DMS 273 (cell line): ENCODE measurements at regions not wholly inside any gene's neighbourhood (a gene's known extent, or its start where the extent isn't known, plus 50 kb on each side); places are given as distances from the start of the nearest gene placed in this dataset.

ENCODE experiments used
- DNase-seq: peaks from one replicate; lab custom pipeline; 2025; ENCODE audit not compliant: unreplicated experiment; lab: John Stamatoyannopoulos, UW

DNA sequence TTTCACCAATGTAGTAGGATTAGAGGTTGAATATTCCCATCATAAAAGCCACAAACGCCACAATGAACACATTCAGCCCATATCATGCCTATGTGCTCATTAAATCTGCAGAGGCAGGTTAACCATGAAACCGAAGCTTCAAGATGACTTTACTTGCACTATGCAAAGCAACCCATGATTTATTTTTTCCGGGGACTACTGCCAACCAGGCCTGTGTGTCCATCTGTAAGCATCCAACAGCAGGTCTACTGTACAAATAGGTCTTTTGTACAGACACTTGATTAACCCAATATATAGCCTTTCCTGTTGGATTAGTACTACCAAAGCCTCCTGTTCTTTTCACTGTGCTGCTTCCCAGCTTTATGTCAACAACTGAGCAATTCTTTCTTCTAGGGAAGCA is 104.9 kb upstream of the CDH10 start:
- no peak for DNase-seq

DNA sequence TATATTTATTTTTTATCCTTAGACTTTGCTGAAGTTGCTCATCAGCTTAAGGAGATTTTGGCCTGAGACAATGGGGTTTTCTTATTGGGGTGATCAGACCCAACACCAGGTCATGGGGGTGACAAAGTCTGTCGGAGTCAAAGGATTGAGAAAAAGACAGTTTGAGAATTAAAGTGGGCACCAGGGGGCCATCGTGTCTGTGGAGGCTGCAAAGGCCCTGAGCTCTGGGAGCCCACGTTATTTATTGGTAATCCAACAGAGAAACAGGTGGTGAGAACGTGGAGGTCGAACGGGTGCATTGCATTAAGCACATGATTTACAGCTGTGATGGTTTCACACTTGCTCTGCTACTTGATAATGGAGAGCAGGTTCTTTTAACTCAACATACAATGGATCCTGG is 102.5 kb upstream of the CDH10 start:
- no peak for DNase-seq

DNA sequence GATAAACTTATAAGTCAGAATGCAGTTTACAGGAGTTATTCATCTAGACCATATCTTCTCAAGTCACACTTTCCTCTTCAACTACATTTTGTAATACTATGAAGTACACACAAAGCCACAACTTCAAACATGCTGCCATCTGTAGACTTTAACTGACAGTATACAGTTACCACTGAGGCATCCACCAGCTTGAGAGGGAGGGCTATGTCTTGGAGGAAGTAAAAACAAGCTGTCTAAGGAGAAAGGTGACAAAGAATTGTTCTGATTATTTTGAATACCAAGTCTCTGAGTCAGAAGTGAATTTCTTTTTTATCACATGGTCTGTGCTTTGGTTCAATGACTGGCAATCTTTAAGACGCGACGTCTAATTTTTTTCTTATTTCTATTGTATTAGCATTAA is 97.6 kb upstream of the CDH10 start:
- DNase-seq = no peak

DNA sequence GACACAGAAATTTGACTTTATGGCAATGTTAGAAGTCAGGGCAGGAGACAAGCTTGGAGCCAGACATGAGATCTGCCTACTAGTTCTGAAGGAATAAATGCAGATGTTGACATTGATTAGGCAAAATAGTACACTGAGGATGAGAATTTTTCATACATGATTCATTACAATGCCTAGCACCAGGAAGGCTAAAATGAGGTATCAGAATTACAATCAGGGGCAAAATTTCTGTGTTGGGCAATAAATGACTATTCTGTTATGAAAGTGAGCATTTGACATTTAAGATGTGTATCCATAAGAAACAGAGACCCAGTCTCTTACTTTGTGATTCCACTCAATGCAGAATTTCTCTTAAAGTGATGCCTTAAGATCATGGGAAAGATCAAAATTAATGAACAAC is 92.4 kb upstream of the CDH10 start:
- no peak for DNase-seq

DNA sequence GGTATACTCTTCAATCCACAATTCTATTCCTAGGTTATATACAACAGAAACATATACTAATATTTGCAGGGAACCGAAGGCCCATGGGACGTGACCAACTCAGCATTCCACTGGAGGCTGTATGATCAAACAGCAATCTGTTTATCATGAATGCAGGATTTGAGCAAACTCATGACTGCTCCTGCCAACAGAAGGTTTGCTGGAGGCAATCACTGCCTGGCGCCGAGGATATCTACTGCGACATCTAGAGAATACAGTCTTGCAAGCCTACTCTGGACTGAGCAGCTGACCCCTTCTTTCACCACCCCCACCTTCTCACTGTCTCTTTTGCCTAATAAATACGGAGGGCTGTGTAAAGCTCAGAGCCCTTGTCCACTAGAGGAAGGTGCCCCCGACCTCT is 90.5 kb upstream of the CDH10 start:
- DNase-seq = no peak

DNA sequence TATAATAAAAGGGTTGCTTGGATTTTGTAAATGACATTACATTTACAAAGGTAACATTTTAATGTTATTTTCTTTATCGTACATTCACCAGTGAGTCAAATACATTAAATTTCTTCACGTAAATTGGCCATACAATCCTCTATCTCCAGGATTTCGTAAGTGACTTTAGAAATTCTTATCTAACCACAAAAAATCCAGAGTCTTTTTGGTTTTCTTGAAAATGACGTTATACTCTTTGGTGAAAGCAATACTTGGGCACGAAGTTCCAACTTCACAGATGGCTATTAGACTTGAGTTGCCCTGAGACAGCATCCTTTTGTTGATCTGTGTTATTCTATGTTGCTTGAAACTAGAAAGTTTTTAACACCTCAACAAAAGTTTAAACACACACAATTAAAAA is 87.4 kb upstream of the CDH10 start:
- DNase-seq = no peak

DNA sequence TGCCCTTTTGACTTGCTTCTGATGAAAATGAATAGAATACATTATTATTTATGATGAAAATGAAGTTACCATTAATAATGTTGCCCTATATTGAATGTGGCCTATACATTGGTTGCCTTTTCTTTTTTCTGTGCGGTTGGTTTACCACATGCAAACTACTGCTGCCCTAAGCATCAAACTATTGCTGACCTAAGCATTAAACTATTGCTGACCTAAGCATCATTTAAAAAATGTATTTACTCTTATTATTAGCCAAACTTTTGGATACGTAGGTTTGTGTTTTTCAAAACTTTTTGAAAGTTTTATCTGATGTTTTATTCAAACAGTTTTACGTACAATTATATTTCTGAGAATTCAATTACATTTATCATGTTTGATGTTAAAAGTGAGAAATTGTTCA is 76.0 kb upstream of the CDH10 start:
- no peak for DNase-seq

DNA sequence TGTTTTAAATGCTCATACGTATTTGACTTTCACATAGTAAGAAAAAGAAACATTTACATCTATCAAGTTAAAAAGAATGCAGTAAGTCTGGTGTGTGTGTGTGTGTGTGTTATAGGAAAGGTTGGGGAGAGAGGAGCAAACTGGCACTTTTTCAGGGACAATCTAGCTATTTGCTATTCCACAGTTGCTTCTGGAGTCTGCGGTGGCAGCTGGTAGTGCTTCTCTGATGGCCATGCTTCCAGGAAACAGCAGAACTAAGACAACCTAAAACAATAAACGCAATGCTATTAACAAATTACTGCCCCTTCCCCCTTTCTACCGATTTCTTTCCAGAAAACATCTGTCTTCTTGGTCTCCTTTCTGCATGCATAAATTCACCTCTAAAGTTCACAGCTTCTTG is 70.0 kb upstream of the CDH10 start:
- no peak for DNase-seq

DNA sequence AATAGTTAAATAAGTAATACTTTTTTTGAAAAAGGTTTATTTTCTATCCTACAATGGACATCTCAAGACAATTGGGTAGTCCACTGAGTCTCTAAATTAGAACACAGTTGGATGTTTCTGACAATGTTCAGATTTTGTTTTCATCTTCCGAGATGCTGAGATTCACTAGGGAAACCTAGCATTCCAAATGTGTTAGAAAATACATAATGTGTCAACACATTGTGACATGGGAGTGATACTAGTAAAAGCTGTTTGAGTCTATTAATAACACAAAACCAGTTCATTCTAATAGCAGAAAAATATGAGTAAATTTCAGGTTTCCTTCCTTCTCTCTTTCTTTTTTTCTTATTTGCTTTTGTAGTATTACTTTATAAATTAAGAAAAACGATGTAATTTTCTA is 68.2 kb upstream of the CDH10 start:
- no peak for DNase-seq

DNA sequence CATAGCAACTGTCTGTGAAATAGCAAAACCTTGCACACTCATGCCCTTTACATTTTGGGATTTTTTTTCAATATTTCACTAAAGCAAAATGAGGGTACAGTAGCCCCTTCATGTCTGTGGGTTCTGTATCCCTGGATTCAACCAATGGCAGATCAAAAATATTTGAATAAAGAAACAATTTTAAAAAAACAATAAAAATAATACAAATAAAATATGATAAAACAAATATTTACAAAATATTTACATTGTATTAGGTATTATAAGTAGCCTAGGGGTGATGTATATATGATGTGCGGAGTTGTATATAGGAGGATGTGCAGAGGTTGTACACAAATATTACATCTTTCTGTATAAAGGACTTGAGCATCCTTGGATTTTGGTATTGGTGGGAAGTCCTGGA is 67.3 kb upstream of the CDH10 start:
- no peak for DNase-seq

DNA sequence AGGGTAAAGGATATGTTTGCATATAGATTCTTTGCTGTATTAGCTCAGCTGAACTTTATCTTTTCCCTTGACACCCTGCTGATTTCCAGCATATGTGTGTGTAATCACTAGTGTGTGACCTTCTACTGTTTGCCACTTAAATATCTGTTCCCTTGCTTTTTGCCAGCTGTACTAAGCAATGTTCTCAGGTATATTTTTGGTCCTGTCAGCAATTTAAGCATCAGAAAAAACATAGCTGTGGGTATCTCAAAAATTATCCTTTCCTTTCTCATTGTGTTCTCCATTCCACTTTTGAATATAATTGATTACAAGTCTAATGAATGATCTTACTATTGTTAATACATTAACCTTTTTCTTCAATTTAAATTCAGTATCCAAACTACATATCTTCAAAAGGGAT is 59.2 kb upstream of the CDH10 start:
- DNase-seq = no peak
